ENCODE measurements at regions not wholly inside any gene's neighbourhood (a gene's known extent, or its start where the extent isn't known, plus 50 kb on each side); places are given as distances from the start of the nearest gene placed in this dataset.

DNA sequence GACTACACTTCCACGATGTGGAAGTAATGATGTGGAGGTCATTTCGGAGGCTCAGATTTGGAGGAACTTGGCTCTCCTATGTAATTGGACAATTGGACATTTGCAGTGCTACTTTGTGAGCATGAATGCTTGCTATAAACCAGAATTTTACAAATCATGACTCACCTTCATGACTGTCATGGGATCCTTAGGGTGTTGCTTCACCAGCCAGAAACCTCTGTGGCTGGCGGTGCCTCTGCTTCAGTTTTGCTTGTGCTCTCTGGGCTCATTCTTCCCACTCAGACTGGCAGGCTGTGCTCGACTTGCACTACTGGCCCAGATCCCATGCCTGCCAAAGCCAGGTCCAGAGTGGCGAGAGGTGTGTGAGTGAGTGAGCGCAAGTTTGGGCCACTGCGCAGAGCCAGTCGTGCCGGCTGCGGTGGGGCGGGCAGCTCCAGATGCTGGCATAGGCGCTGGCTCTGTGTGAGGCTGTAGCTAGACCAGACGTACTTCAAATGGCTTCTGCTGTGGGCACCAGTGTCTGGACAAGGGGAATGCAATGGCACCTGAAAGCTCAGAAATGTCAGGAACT is 387.8 kb downstream of the AEBP2 start:
- H3K36me3 ChIP-seq (replicated peaks) = no peaks in the 10 kb centered on the region
- in situ Hi-C loops (cut with HindIII; ENCODE audit: low pct_ligation_motif_present, low sequenced_read_pairs) = no loop called here
- H3K4me3 ChIP-seq (ENCODE audit: low read depth, low read length) = no peak overlapping the region

DNA sequence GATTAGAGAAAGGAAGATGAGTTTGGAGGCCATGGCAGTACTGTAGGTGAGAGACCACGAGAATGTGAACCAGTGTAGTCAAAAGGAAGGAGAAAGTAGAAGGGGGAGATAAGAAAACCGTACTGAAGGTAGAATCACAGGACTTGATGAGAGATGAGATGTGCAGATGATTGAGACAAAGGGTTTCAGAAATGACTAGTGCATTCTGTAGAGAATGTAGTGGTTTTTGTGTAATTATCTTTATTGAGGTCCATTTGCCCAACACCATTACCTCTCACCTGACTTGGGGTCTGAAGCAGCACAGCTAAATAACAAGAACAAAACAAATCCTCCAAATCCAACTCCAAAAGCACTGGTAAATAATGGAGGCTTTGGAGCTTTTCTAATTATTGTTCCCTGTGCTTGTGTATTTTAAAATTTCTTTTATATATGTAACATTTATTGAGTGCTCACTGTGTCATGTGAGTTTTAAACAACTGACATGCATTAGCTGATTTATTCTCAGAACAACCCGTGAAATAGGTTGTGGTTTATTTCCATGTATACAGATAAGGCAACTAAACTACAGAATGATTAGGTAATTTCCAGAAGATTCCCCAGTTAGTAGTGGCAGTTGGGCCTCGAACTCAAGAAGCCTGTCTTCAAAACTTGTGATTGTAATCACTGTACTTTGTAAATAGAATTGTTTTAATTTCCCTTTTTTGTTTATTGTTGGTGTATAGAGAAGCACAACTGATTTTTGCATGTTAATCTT is 390.0 kb downstream of the AEBP2 start:
- H3K4me3 ChIP-seq (ENCODE audit: low read depth, low read length) = no peak overlapping the region
- H3K36me3 ChIP-seq (replicated peaks) = no peaks in the 10 kb centered on the region
- no peak for DNase-seq
- no peaks in the 10 kb centered on the region for H3K27me3 ChIP-seq (replicated peaks)
- in situ Hi-C loops (cut with HindIII; ENCODE audit: low pct_ligation_motif_present, low sequenced_read_pairs) = no loop called here
- H3K27ac ChIP-seq = no peak overlapping the region
- TF ChIP-seq, protein P1, sequence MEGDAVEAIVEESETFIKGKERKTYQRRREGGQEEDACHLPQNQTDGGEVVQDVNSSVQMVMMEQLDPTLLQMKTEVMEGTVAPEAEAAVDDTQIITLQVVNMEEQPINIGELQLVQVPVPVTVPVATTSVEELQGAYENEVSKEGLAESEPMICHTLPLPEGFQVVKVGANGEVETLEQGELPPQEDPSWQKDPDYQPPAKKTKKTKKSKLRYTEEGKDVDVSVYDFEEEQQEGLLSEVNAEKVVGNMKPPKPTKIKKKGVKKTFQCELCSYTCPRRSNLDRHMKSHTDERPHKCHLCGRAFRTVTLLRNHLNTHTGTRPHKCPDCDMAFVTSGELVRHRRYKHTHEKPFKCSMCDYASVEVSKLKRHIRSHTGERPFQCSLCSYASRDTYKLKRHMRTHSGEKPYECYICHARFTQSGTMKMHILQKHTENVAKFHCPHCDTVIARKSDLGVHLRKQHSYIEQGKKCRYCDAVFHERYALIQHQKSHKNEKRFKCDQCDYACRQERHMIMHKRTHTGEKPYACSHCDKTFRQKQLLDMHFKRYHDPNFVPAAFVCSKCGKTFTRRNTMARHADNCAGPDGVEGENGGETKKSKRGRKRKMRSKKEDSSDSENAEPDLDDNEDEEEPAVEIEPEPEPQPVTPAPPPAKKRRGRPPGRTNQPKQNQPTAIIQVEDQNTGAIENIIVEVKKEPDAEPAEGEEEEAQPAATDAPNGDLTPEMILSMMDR (IDR thresholded peaks at IDR 0.05; ENCODE audit: low read depth, low read length, missing control alignments) = no peak

More for the DNA sequence above, 387.8 kb downstream of the AEBP2 start:
- peak; percentile 19 for DNase-seq
- no peak overlapping the region for H3K27ac ChIP-seq
- H3K27me3 ChIP-seq (replicated peaks) = no peaks in the 10 kb centered on the region
- TF ChIP-seq, protein P1 (IDR thresholded peaks at IDR 0.05; ENCODE audit: low read depth, low read length, missing control alignments) = no peak

DNA sequence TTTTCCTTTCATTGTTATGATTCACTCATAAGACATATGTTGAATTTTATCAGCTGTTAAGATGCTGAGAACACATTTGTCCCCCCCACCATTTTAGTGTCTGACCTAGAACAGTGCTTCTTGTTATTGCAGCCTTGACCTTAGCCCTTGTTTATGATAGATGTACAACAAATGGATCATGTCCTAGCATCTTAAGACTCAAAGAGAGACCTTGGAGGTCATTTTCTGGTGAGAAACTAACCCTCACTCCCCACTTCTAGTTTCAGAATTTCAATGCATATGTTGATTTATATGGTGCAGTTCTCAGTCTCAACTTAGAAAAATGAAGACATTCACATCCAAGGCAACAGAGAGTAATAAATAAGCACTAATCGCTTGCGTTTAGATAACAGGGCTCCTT is 391.2 kb downstream of the AEBP2 start:
- TF ChIP-seq, protein P1 (IDR thresholded peaks at IDR 0.05; ENCODE audit: low read depth, low read length, missing control alignments) = no peak
- H3K27me3 ChIP-seq (replicated peaks) = no peaks in the 10 kb centered on the region

DNA sequence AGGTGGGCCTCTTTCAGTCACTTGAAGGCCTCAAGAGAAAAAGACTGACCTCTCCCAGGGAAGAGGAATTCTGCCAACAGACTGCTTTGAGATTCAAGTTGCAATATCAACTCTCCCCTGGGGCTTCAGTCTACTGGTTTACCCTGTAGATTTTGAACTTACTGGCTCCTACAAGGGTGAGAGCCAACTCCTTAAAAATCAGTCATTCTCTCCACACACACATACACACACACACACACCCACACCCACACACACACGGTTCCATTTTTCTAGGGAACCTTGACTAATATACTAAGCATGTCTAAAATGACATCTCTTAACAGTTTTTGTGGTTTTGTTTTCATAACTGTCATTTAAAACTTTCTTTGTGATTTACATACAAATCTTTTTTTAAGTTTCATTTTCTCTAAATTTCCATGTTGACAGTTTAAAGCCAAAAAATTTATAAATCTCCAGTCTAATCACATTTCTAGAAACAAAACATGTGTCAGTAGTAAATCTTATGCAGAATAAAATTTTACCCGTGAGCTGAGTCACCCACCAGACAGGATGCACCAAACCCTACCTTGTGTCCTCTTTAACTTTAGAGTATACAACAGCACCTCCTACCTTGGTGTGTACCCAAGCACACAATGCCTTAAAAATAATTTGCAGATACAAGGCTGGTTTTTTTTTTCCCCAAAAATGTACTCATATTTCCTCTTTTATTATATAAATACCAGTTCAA is 394.6 kb downstream of the AEBP2 start:
- Histone ChIP-seq H3K27me3 (replicated peaks) (no peaks in the 10 kb centered on the region), H3K4me3 (ENCODE audit: low read depth, low read length) (no peak overlapping the region), H3K27ac (no peak overlapping the region), H3K36me3 (replicated peaks) (no peaks in the 10 kb centered on the region)
- in situ Hi-C loops (cut with HindIII; ENCODE audit: low pct_ligation_motif_present, low sequenced_read_pairs) = no loop called here
- TF ChIP-seq, protein P1 (IDR thresholded peaks at IDR 0.05; ENCODE audit: low read depth, low read length, missing control alignments) = no peak
- DNase-seq = peak; percentile 24

More for the DNA sequence above, 391.2 kb downstream of the AEBP2 start:
- no peaks in the 10 kb centered on the region for H3K36me3 ChIP-seq (replicated peaks)
- no peak for DNase-seq
- no peak overlapping the region for H3K27ac ChIP-seq
- in situ Hi-C loops (cut with HindIII; ENCODE audit: low pct_ligation_motif_present, low sequenced_read_pairs) = no loop called here
- H3K4me3 ChIP-seq (ENCODE audit: low read depth, low read length) = no peak overlapping the region

DNA sequence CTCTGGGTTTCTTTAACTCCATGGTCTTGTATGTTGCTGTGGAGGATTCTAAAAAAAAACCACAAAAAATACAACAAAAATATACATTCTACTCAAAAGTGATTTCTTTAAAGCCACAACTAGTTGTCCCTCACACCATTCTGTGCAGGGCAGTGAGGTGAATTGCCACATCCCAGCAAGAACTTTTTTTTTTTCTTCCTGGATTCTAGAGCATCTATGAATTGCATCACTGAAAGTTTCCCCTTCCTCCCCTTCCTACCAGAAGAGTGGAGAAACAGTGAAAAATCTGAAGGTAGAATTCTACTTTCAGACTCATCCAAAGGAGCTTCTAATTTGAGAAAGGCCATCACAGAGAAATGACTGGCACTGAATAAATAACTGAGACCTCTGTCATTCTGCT is 395.3 kb downstream of the AEBP2 start:
- H3K27me3 ChIP-seq (replicated peaks) = no peaks in the 10 kb centered on the region
- in situ Hi-C loops (cut with HindIII; ENCODE audit: low pct_ligation_motif_present, low sequenced_read_pairs) = no loop called here
- no peak overlapping the region for H3K27ac ChIP-seq
- DNase-seq = no peak
- no peak overlapping the region for H3K4me3 ChIP-seq (ENCODE audit: low read depth, low read length)
- TF ChIP-seq, protein P1 (IDR thresholded peaks at IDR 0.05; ENCODE audit: low read depth, low read length, missing control alignments) = no peak
- no peaks in the 10 kb centered on the region for H3K36me3 ChIP-seq (replicated peaks)

Data from brain microvascular endothelial cell (primary cell).